ENCODE measurements at regions not wholly inside any gene's neighbourhood (a gene's known extent, or its start where the extent isn't known, plus 50 kb on each side); places are given as distances from the start of the nearest gene placed in this dataset.

DNA sequence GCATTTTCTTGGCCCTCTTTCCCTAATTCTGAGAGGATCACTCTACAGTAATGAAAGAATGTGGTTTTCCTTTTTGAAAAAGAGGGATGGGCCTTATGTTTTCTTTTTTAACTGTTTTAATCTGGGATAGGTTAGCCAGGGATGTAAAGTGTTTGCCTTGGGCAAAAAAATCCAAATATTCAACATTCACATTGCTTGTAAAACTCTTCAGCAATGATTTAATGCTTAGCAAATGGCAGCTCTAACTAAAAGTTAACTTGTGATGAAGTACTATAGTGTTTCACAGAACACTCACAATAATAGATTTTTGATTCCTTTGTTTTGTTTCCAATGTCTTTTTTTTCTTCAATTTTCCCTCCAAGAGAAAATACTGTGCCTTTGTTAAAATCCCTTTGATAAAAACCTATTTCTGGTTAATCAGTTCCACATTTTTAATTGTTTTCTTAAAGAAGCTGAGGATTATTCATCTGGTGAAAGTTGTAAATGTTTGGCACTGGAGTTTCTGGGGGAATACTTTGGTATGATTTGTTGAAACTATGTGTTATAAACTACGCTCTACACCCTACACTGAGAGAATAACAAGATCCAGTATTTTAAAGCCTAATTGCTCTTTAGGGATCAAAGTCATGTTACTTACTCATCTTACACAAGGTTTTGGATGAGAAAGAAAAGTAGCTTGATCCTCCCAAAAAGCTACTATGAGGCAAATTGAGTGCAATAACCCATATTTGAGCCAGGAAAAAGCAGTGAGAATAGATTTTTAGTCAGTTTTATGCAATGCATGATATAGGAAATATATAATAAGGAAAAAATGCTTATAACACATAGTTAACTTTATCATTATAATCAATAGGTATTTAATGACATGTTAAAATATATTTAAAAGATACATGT, 335.8 kb downstream of the EPHA7 start:
- TF ChIP-seq, protein P1, sequence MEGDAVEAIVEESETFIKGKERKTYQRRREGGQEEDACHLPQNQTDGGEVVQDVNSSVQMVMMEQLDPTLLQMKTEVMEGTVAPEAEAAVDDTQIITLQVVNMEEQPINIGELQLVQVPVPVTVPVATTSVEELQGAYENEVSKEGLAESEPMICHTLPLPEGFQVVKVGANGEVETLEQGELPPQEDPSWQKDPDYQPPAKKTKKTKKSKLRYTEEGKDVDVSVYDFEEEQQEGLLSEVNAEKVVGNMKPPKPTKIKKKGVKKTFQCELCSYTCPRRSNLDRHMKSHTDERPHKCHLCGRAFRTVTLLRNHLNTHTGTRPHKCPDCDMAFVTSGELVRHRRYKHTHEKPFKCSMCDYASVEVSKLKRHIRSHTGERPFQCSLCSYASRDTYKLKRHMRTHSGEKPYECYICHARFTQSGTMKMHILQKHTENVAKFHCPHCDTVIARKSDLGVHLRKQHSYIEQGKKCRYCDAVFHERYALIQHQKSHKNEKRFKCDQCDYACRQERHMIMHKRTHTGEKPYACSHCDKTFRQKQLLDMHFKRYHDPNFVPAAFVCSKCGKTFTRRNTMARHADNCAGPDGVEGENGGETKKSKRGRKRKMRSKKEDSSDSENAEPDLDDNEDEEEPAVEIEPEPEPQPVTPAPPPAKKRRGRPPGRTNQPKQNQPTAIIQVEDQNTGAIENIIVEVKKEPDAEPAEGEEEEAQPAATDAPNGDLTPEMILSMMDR (optimal IDR thresholded peaks at IDR 0.05 in 1 of 3, IDR thresholded peaks at IDR 0.05 in 1 of 3, conservative IDR thresholded peaks at IDR 0.05 in 1 of 3; ENCODE audit: extremely low read depth in 1 of 3, insufficient read depth in 2 of 3, low read length in 3 of 3): no peak
- no peak for TF ChIP-seq EZH2 (IDR thresholded peaks at IDR 0.05; ENCODE audit: low read length)

Measured in keratinocyte (primary cell).